ENCODE measurements at regions not wholly inside any gene's neighbourhood (a gene's known extent, or its start where the extent isn't known, plus 50 kb on each side); places are given as distances from the start of the nearest gene placed in this dataset.

- FAIRE-seq, result no peak
- no peak for DNase-seq (ENCODE audit: extremely low spot score, insufficient read length, low read depth)
Observed at GRCh38 chr9:126148994-126149393, 177.6 kb upstream of the MVB12B start.

- FAIRE-seq (no peak), DNase-seq (ENCODE audit: extremely low spot score, insufficient read length, low read depth) (no peak)
Observed at GRCh38 chr9:126149661-126150060, 177.0 kb upstream of the MVB12B start.

- FAIRE-seq (no peak), DNase-seq (ENCODE audit: extremely low spot score, insufficient read length, low read depth) (no peak)
Observed at GRCh38 chr9:126150411-126151030, 176.1 kb upstream of the MVB12B start.

- no peak for FAIRE-seq
- no peak for DNase-seq (ENCODE audit: extremely low spot score, insufficient read length, low read depth)
Observed at GRCh38 chr9:126151031-126151685, 175.5 kb upstream of the MVB12B start.

- DNase-seq (ENCODE audit: extremely low spot score, insufficient read length, low read depth), result no peak
- FAIRE-seq, result no peak
Observed at GRCh38 chr9:126151686-126152134, 174.9 kb upstream of the MVB12B start.

GRCh38 chr9:126152622-126153362 lies 173.8 kb upstream of the MVB12B start:
- DNase-seq (ENCODE audit: extremely low spot score, insufficient read length, low read depth), result no peak
- no peak for FAIRE-seq

GRCh38 chr9:126153382-126153781 lies 173.2 kb upstream of the MVB12B start:
- FAIRE-seq (no peak), DNase-seq (ENCODE audit: extremely low spot score, insufficient read length, low read depth) (no peak)

- no peak for FAIRE-seq
Observed at GRCh38 chr9:126154182-126154827, 172.3 kb upstream of the MVB12B start.

GRCh38 chr9:126154869-126155268 lies 171.8 kb upstream of the MVB12B start:
- FAIRE-seq (no peak), DNase-seq (ENCODE audit: extremely low spot score, insufficient read length, low read depth) (no peak)

More at GRCh38 chr9:126154182-126154827, 172.3 kb upstream of the MVB12B start:
- no peak for DNase-seq (ENCODE audit: extremely low spot score, insufficient read length, low read depth)

GRCh38 chr9:126155756-126156664 lies 170.6 kb upstream of the MVB12B start:
- no peak for DNase-seq (ENCODE audit: extremely low spot score, insufficient read length, low read depth)
- FAIRE-seq, result no peak

- no peak for FAIRE-seq
- DNase-seq (ENCODE audit: extremely low spot score, insufficient read length, low read depth), result no peak
Observed at GRCh38 chr9:126156898-126157297, 169.7 kb upstream of the MVB12B start.

- DNase-seq (ENCODE audit: extremely low spot score, insufficient read length, low read depth) (no peak), FAIRE-seq (no peak)
Observed at GRCh38 chr9:126157423-126157822, 169.2 kb upstream of the MVB12B start.

GRCh38 chr9:126157826-126158587 lies 168.6 kb upstream of the MVB12B start:
- FAIRE-seq, result no peak

GRCh38 chr9:126158588-126159429 lies 167.8 kb upstream of the MVB12B start:
- DNase-seq (ENCODE audit: extremely low spot score, insufficient read length, low read depth), result no peak
- FAIRE-seq, result no peak

More at GRCh38 chr9:126157826-126158587, 168.6 kb upstream of the MVB12B start:
- no peak for DNase-seq (ENCODE audit: extremely low spot score, insufficient read length, low read depth)

- no peak for FAIRE-seq
Observed at GRCh38 chr9:126159430-126160060, 167.1 kb upstream of the MVB12B start.

GRCh38 chr9:126160067-126160853 lies 166.4 kb upstream of the MVB12B start:
- DNase-seq (ENCODE audit: extremely low spot score, insufficient read length, low read depth), result no peak
- no peak for FAIRE-seq

More at GRCh38 chr9:126159430-126160060, 167.1 kb upstream of the MVB12B start:
- no peak for DNase-seq (ENCODE audit: extremely low spot score, insufficient read length, low read depth)

GRCh38 chr9:126160854-126161329 lies 165.7 kb upstream of the MVB12B start:
- DNase-seq (ENCODE audit: extremely low spot score, insufficient read length, low read depth), result no peak
- FAIRE-seq, result no peak
